ENCODE measurements at regions not wholly inside any gene's neighbourhood (a gene's known extent, or its start where the extent isn't known, plus 50 kb on each side); places are given as distances from the start of the nearest gene placed in this dataset.

DNA sequence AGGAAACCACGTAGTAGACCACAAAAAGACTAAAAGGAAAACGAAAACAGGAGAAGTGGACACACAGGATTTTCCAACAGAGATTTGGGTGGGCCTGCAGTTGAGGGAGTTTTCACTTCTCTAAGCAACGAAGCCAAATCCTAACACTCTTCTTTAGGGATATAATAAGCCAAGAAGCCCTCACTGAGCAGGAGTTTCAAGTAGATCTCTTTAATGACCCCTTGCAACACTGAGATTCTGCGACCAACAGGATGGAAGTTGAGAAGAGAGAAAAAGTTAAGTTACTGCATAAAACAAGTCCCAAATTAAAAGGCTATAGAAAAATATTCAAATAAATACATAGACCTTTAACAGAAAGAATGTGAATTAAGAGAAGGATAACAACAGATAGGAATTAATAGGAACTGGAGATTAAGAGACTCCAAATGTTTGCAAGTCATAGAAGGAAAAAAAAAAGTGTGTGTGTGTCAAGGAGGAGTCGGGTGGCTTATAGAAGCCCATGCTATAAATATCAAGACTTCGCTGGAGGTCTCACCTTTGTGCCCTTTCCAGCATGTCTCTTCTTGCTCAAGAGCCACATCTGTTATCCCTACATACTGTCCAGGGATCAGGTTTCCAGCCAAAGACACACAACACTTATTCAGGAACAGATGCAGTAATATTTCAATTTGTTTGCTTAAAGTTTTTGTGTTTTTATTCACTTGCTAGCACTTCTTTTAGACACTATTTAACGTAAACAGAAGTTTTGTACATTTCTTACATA is 69.4 kb upstream of the ARHGAP28 start:
- DNase-seq (no peak), FAIRE-seq (no peak)
- Histone ChIP-seq H3K4me1 (ENCODE audit: control insufficient read depth in 3 of 3, insufficient read depth in 2 of 3, low read depth in 1 of 3, low read length in 2 of 3) (no peaks in the 10 kb centered on the region), H3K4me3 (ENCODE audit: low read depth in 1 of 3, low read length in 3 of 3) (no peak overlapping the region), H3K36me3 (ENCODE audit: control insufficient read depth in 3 of 3, insufficient read depth in 2 of 3, low read depth in 1 of 3, low read length in 3 of 3) (no peaks in the 10 kb centered on the region), H3K27ac (ENCODE audit: low read depth in 1 of 3, low read length in 2 of 3) (no peak overlapping the region), H3K27me3 (ENCODE audit: control insufficient read depth in 3 of 3, insufficient read depth in 3 of 3, low read length in 3 of 3) (no peaks in the 10 kb centered on the region), H3K9me3 (ENCODE audit: control insufficient read depth in 2 of 2, insufficient read depth in 1 of 2, low read depth in 1 of 2, low read length in 1 of 2) (no peaks in the 10 kb centered on the region)
- WGBS, 3 donors = 57 to 67% (median 66%) methylated on average over 7 of the region's 7 CpGs

DNA sequence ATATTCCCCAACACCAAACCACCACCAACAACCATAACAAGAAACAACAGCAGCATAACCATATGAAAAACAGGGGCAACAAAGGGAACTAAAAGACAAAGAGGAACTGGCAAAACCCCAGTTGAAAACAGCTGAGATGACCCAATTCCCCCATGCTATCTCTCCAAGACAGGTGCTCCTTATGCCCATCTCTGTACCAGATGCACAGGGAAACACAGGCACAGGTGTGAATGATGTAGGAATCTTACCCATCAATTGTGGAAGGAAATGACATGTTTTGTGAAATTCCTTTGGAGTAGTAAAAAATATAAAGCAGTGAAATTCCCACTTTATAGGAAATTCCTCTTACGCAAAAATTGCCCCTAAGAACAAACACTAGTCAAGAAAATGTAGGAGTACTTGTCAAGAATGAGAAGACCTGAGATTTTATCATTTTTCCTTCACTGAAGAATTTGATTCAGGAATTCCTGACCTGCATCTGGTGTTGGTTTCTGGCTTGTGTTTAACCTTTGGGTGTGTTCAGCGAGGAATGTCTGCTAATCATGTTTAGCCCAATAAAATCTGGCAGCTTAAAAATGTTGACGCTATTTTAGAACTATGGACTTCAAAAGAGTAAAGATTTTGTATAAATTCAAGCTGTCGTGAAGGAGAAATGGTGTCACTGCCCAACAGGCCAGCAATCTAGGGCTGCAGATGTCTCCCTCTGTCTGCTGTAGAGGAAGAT is 67.7 kb upstream of the ARHGAP28 start:
- no peaks in the 10 kb centered on the region for H3K4me1 ChIP-seq (ENCODE audit: control insufficient read depth in 3 of 3, insufficient read depth in 2 of 3, low read depth in 1 of 3, low read length in 2 of 3)
- H3K4me3 ChIP-seq (ENCODE audit: low read depth in 1 of 3, low read length in 3 of 3) = no peak overlapping the region
- WGBS, 3 donors = 24 to 44% (median 37%) methylated on average over 4 of the region's 4 CpGs
- DNase-seq = no peak
- no peaks in the 10 kb centered on the region for H3K27me3 ChIP-seq (ENCODE audit: control insufficient read depth in 3 of 3, insufficient read depth in 3 of 3, low read length in 3 of 3)
- FAIRE-seq = no peak
- H3K9me3 ChIP-seq (ENCODE audit: control insufficient read depth in 2 of 2, insufficient read depth in 1 of 2, low read depth in 1 of 2, low read length in 1 of 2) = no peaks in the 10 kb centered on the region
- no peak overlapping the region for H3K27ac ChIP-seq (ENCODE audit: low read depth in 1 of 3, low read length in 2 of 3)
- H3K36me3 ChIP-seq (ENCODE audit: control insufficient read depth in 3 of 3, insufficient read depth in 2 of 3, low read depth in 1 of 3, low read length in 3 of 3) = no peaks in the 10 kb centered on the region

DNA sequence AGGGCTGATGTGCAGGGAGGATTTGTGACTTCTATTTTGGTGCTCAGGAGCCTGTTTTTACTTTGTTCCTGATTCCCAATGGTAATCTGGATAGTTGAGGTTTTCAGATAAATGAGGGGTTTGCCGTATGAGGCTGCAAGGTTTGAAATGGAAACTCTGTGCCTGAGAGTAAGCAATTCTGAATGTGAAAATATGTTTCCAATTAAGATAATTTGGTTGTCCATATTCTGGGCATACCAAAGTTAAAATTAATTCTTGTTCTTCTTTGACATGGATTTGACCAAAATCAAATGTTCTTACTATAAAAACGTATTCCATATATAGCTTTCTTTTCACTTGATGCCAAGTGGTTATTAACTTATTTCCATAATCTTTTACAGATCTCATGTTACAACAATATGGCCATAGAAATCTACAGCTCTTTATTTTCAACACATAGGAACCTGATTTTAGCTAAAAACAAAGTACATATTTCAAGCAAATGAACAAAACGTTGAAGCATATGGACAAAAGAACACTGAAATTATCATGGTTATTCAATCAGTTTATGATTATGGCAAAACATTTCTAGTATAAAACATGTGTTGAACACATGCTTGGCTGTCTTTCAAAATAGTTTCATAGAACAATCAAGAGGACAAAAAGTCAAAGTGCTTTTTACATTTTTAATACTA is 63.4 kb upstream of the ARHGAP28 start:
- H3K27me3 ChIP-seq (ENCODE audit: control insufficient read depth in 3 of 3, insufficient read depth in 3 of 3, low read length in 3 of 3) = no peaks in the 10 kb centered on the region
- H3K36me3 ChIP-seq (ENCODE audit: control insufficient read depth in 3 of 3, insufficient read depth in 2 of 3, low read depth in 1 of 3, low read length in 3 of 3) = no peaks in the 10 kb centered on the region
- H3K4me3 ChIP-seq (ENCODE audit: low read depth in 1 of 3, low read length in 3 of 3) = no peak overlapping the region
- H3K9me3 ChIP-seq (ENCODE audit: control insufficient read depth in 2 of 2, insufficient read depth in 1 of 2, low read depth in 1 of 2, low read length in 1 of 2) = no peaks in the 10 kb centered on the region
- FAIRE-seq (no peak), DNase-seq (no peak)
- no peak overlapping the region for H3K27ac ChIP-seq (ENCODE audit: low read depth in 1 of 3, low read length in 2 of 3)
- no peaks in the 10 kb centered on the region for H3K4me1 ChIP-seq (ENCODE audit: control insufficient read depth in 3 of 3, insufficient read depth in 2 of 3, low read depth in 1 of 3, low read length in 2 of 3)
- WGBS, 3 donors = 60 to 78% (median 78%) methylated on average over 3 of the region's 3 CpGs

DNA sequence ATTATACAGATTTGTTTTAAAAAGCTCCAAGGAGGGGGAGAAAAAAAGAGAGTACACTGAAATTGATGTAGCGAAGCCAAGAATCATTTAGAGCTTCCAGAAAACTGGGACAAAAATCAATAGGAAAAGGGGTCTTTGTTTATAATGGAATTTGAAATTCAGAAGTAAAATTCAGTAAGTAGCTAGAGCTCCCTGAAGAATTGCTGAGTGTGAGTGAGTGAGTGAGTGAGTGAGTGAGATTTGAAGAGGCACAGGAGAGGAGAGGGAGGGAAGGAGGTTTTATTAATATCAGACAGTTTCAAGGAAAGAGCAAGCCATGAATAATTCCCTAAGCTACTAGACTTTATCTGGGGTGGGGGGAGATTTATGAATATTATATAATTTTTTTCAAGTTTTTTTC is 60.7 kb upstream of the ARHGAP28 start:
- Histone ChIP-seq H3K4me3 (ENCODE audit: low read depth in 1 of 3, low read length in 3 of 3) (no peak overlapping the region), H3K9me3 (ENCODE audit: control insufficient read depth in 2 of 2, insufficient read depth in 1 of 2, low read depth in 1 of 2, low read length in 1 of 2) (no peaks in the 10 kb centered on the region), H3K27me3 (ENCODE audit: control insufficient read depth in 3 of 3, insufficient read depth in 3 of 3, low read length in 3 of 3) (no peaks in the 10 kb centered on the region), H3K36me3 (ENCODE audit: control insufficient read depth in 3 of 3, insufficient read depth in 2 of 3, low read depth in 1 of 3, low read length in 3 of 3) (no peaks in the 10 kb centered on the region), H3K27ac (ENCODE audit: low read depth in 1 of 3, low read length in 2 of 3) (no peak overlapping the region), H3K4me1 (ENCODE audit: control insufficient read depth in 3 of 3, insufficient read depth in 2 of 3, low read depth in 1 of 3, low read length in 2 of 3) (no peaks in the 10 kb centered on the region)
- DNase-seq = no peak
- 78 to 84% (median 82%) methylated on average over 1 of the region's 1 CpG for WGBS, 3 donors
- no peak for FAIRE-seq

DNA sequence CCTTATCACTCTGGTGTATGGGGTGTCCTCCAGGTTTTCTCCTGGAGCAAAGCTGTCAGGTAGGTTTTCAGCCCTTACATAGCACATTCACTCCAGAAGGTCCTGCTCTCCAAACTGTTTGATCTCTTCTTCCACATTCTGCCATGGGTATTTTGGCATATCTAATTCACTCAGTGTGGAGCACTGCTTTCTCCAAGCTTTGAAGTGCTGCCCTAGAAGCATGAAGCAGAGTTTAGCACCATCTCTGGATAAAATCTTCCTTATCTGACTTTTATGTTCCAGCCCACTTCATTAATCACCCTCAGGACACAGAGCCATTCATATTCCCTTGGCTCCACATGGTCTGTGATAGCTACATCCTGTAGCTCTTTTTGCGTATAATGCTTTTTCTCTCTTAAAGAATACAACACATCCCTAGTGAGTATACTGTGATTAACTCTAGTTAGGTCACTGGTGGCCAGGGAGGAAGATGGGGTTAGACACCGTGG is 56.7 kb upstream of the ARHGAP28 start:
- FAIRE-seq (no peak), DNase-seq (no peak)
- Histone ChIP-seq H3K36me3 (ENCODE audit: control insufficient read depth in 3 of 3, insufficient read depth in 2 of 3, low read depth in 1 of 3, low read length in 3 of 3) (no peaks in the 10 kb centered on the region), H3K9me3 (ENCODE audit: control insufficient read depth in 2 of 2, insufficient read depth in 1 of 2, low read depth in 1 of 2, low read length in 1 of 2) (no peaks in the 10 kb centered on the region), H3K4me1 (ENCODE audit: control insufficient read depth in 3 of 3, insufficient read depth in 2 of 3, low read depth in 1 of 3, low read length in 2 of 3) (no peaks in the 10 kb centered on the region), H3K4me3 (ENCODE audit: low read depth in 1 of 3, low read length in 3 of 3) (no peak overlapping the region), H3K27ac (ENCODE audit: low read depth in 1 of 3, low read length in 2 of 3) (no peak overlapping the region), H3K27me3 (ENCODE audit: control insufficient read depth in 3 of 3, insufficient read depth in 3 of 3, low read length in 3 of 3) (no peaks in the 10 kb centered on the region)
- WGBS, 3 donors = 75 to 84% (median 81%) methylated on average over 2 of the region's 2 CpGs

DNA sequence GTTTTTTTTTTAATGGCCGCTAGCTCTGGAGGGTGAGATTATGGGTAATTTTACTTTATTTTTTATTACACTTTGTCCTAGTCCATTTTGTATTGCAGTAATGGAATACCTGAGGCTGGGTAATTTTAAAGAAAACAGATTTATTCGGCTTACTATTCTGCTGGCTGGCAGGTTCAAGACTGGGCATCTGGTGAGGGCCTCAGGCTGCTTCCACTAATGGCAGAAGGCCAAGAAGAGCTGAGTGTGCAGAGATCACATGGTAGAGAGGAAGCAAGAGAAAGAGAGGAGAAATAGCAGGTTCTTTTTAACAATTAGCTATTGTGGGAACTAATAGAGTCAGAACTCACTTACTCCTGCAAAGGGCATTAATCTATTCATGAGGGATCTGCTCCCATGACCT is 52.4 kb upstream of the ARHGAP28 start:
- FAIRE-seq (no peak), DNase-seq (no peak)
- Histone ChIP-seq H3K4me1 (ENCODE audit: control insufficient read depth in 3 of 3, insufficient read depth in 2 of 3, low read depth in 1 of 3, low read length in 2 of 3) (no peaks in the 10 kb centered on the region), H3K27me3 (ENCODE audit: control insufficient read depth in 3 of 3, insufficient read depth in 3 of 3, low read length in 3 of 3) (no peaks in the 10 kb centered on the region), H3K27ac (ENCODE audit: low read depth in 1 of 3, low read length in 2 of 3) (no peak overlapping the region), H3K36me3 (ENCODE audit: control insufficient read depth in 3 of 3, insufficient read depth in 2 of 3, low read depth in 1 of 3, low read length in 3 of 3) (no peaks in the 10 kb centered on the region), H3K9me3 (ENCODE audit: control insufficient read depth in 2 of 2, insufficient read depth in 1 of 2, low read depth in 1 of 2, low read length in 1 of 2) (no peaks in the 10 kb centered on the region), H3K4me3 (ENCODE audit: low read depth in 1 of 3, low read length in 3 of 3) (no peak overlapping the region)
- WGBS, 3 donors = 86 to 91% (median 90%) methylated on average over 2 of the region's 2 CpGs

DNA sequence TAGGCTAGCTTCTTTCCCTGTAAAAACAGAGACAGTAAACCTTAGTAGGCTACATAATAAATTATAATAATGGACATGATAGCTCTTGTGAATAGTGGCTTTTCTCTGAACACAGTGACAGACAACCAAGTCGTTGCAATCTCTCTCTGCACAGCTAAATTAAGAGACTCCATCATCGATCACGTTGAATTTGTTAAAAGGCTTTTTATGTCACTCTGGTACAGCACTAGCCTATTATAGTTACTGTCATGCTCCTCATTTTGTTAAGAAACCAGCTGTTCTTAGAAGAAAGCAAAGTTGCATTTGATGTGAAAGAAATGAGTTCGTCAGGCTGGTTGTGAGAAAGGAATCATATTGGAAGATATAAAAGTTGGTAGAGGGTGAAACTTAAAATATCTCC is 50.3 kb upstream of the ARHGAP28 start:
- Histone ChIP-seq H3K36me3 (ENCODE audit: control insufficient read depth in 3 of 3, insufficient read depth in 2 of 3, low read depth in 1 of 3, low read length in 3 of 3) (no peaks in the 10 kb centered on the region), H3K4me3 (ENCODE audit: low read depth in 1 of 3, low read length in 3 of 3) (no peak overlapping the region), H3K27me3 (ENCODE audit: control insufficient read depth in 3 of 3, insufficient read depth in 3 of 3, low read length in 3 of 3) (no peaks in the 10 kb centered on the region), H3K9me3 (ENCODE audit: control insufficient read depth in 2 of 2, insufficient read depth in 1 of 2, low read depth in 1 of 2, low read length in 1 of 2) (no peaks in the 10 kb centered on the region), H3K4me1 (ENCODE audit: control insufficient read depth in 3 of 3, insufficient read depth in 2 of 3, low read depth in 1 of 3, low read length in 2 of 3) (no peaks in the 10 kb centered on the region), H3K27ac (ENCODE audit: low read depth in 1 of 3, low read length in 2 of 3) (no peak overlapping the region)
- FAIRE-seq (no peak), DNase-seq (no peak)
- WGBS, 3 donors = 52 to 76% (median 55%) methylated on average over 4 of the region's 4 CpGs
